ENCODE measurements at regions not wholly inside any gene's neighbourhood (a gene's known extent, or its start where the extent isn't known, plus 50 kb on each side); places are given as distances from the start of the nearest gene placed in this dataset.

GRCh38 chr1:228939001-228939691 lies 203.9 kb downstream of the RHOU start:
- no peaks in the 10 kb centered on the region for H3K9me3 Mint-ChIP-seq
- no peak overlapping the region for H3K4me3 Mint-ChIP-seq
- H3K4me1 Mint-ChIP-seq (ENCODE audit: unreplicated experiment), result peaks cover 59% of the 10 kb centered on the region
- no peaks in the 10 kb centered on the region for H3K27me3 Mint-ChIP-seq
- no peak overlapping the region for H3K27ac Mint-ChIP-seq
- H3K36me3 Mint-ChIP-seq, result no peaks in the 10 kb centered on the region
- no peak for TF ChIP-seq CTCF (conservative IDR thresholded peaks at IDR 0.05)
- no peak for DNase-seq (ENCODE audit: extremely low spot score, unreplicated experiment)

GRCh38 chr1:228939881-228940392 lies 204.7 kb downstream of the RHOU start:
- DNase-seq (ENCODE audit: extremely low spot score, unreplicated experiment), result no peak
- no peak overlapping the region for H3K4me3 Mint-ChIP-seq
- no peaks in the 10 kb centered on the region for H3K9me3 Mint-ChIP-seq
- H3K27me3 Mint-ChIP-seq, result no peaks in the 10 kb centered on the region
- no peak for TF ChIP-seq CTCF (conservative IDR thresholded peaks at IDR 0.05)
- no peaks in the 10 kb centered on the region for H3K36me3 Mint-ChIP-seq
- H3K4me1 Mint-ChIP-seq (ENCODE audit: unreplicated experiment), result peaks cover 64% of the 10 kb centered on the region
- H3K27ac Mint-ChIP-seq, result no peak overlapping the region

- no peaks in the 10 kb centered on the region for H3K36me3 Mint-ChIP-seq
- peaks cover 64% of the 10 kb centered on the region for H3K4me1 Mint-ChIP-seq (ENCODE audit: unreplicated experiment)
- no peak for TF ChIP-seq CTCF (conservative IDR thresholded peaks at IDR 0.05)
- H3K27me3 Mint-ChIP-seq, result no peaks in the 10 kb centered on the region
- no peak for DNase-seq (ENCODE audit: extremely low spot score, unreplicated experiment)
- H3K4me3 Mint-ChIP-seq, result no peak overlapping the region
- no peak overlapping the region for H3K27ac Mint-ChIP-seq
- H3K9me3 Mint-ChIP-seq, result no peaks in the 10 kb centered on the region
These were observed 205.2 kb downstream of the RHOU start for GRCh38 chr1:228940526-228940925.

GRCh38 chr1:228940926-228941325 lies 205.6 kb downstream of the RHOU start:
- Mint-ChIP-seq H3K4me1 (ENCODE audit: unreplicated experiment) (peaks cover 60% of the 10 kb centered on the region), H3K27me3 (no peaks in the 10 kb centered on the region), H3K4me3 (no peak overlapping the region), H3K27ac (no peak overlapping the region), H3K9me3 (no peaks in the 10 kb centered on the region), H3K36me3 (no peaks in the 10 kb centered on the region)
- no peak for DNase-seq (ENCODE audit: extremely low spot score, unreplicated experiment)
- no peak for TF ChIP-seq CTCF (conservative IDR thresholded peaks at IDR 0.05)

- H3K4me3 Mint-ChIP-seq, result no peak overlapping the region
- H3K27ac Mint-ChIP-seq, result no peak overlapping the region
- DNase-seq (ENCODE audit: extremely low spot score, unreplicated experiment), result no peak
- peaks cover 53% of the 10 kb centered on the region for H3K4me1 Mint-ChIP-seq (ENCODE audit: unreplicated experiment)
- H3K9me3 Mint-ChIP-seq, result no peaks in the 10 kb centered on the region
- no peaks in the 10 kb centered on the region for H3K27me3 Mint-ChIP-seq
- TF ChIP-seq CTCF (conservative IDR thresholded peaks at IDR 0.05), result no peak
- no peaks in the 10 kb centered on the region for H3K36me3 Mint-ChIP-seq
These were observed 206.4 kb downstream of the RHOU start for GRCh38 chr1:228941666-228942065.

All from type B pancreatic cell (in vitro differentiated cells).